Activated T-helper 1 cell treated with anti-CD3 and anti-CD28 coated beads, Interleukin-12 subunit alpha, Interleukin-12 subunit beta, Interleukin-2, Interleukin-4 antibody, amounts not matched to agents 30 ng/mL and 10 ng/mL and 1 ng/mL, durations not matched to agents 14 hours and 24 hours and 36 hours (primary cell): ENCODE measurements at regions not wholly inside any gene's neighbourhood (a gene's known extent, or its start where the extent isn't known, plus 50 kb on each side); places are given as distances from the start of the nearest gene placed in this dataset.

ENCODE experiments used
- DNase-seq: peaks from one replicate; pipeline ENCODE4 v3.0.0; 2021; ENCODE audit warnings: low spot score
- H3K27ac Mint-ChIP-seq: one replicate; pipeline ENCODE4 v1.8.0; 2021; ENCODE audit warnings: mild to moderate bottlenecking, mixed read lengths
- H3K27me3 Mint-ChIP-seq: one replicate; pipeline ENCODE4 v1.8.0; 2022; ENCODE audit warnings: mild to moderate bottlenecking, moderate library complexity, mixed read lengths; ENCODE audit not compliant: insufficient read depth
- H3K36me3 Mint-ChIP-seq: one replicate; pipeline ENCODE4 v1.8.0; 2021; ENCODE audit warnings: low read depth, mixed read lengths
- H3K4me1 Mint-ChIP-seq: one replicate; pipeline ENCODE4 v1.8.0; 2021; ENCODE audit warnings: low read depth, mixed read lengths
- H3K4me3 Mint-ChIP-seq: one replicate; pipeline ENCODE4 v1.8.0; 2021; ENCODE audit warnings: mild to moderate bottlenecking, moderate library complexity, mixed read lengths
- H3K9me3 Mint-ChIP-seq: one replicate; pipeline ENCODE4 v1.8.0; 2021; ENCODE audit warnings: mixed read lengths
- intact Hi-C: fragments of 100-400 bp; cut with micrococcal nuclease; formaldehyde crosslinking; loops from one replicate; pipeline ENCODE4 v1.15.1; 2024

- Mint-ChIP-seq H3K27ac (no peak overlapping the region), H3K4me1 (no peaks in the 10 kb centered on the region), H3K4me3 (no peak overlapping the region), H3K9me3 (no peaks in the 10 kb centered on the region), H3K27me3 (peaks cover 11% of the 10 kb centered on the region), H3K36me3 (no peaks in the 10 kb centered on the region)
- no peak for DNase-seq
- intact Hi-C loops: no loop called here
Observed at GRCh38 chr2:44109166-44109565, 59.5 kb upstream of the PPM1B start.

GRCh38 chr2:44110444-44110843, 58.2 kb upstream of the PPM1B start:
- no peak overlapping the region for H3K4me3 Mint-ChIP-seq
- DNase-seq: no peak
- no peaks in the 10 kb centered on the region for H3K9me3 Mint-ChIP-seq
- intact Hi-C loops: no loop called here
- no peak overlapping the region for H3K27ac Mint-ChIP-seq
- peaks cover 11% of the 10 kb centered on the region for H3K27me3 Mint-ChIP-seq
- no peaks in the 10 kb centered on the region for H3K4me1 Mint-ChIP-seq
- H3K36me3 Mint-ChIP-seq: no peaks in the 10 kb centered on the region

GRCh38 chr2:44112096-44112495, 56.6 kb upstream of the PPM1B start:
- H3K36me3 Mint-ChIP-seq: no peaks in the 10 kb centered on the region
- DNase-seq: no peak
- H3K4me3 Mint-ChIP-seq: no peak overlapping the region
- H3K27ac Mint-ChIP-seq: no peak overlapping the region
- H3K4me1 Mint-ChIP-seq: no peaks in the 10 kb centered on the region
- peaks cover 10% of the 10 kb centered on the region for H3K27me3 Mint-ChIP-seq
- intact Hi-C loops: no loop called here
- no peaks in the 10 kb centered on the region for H3K9me3 Mint-ChIP-seq

- H3K27me3 Mint-ChIP-seq: peaks cover 3% of the 10 kb centered on the region
- H3K9me3 Mint-ChIP-seq: no peaks in the 10 kb centered on the region
- H3K4me3 Mint-ChIP-seq: no peak overlapping the region
- no peaks in the 10 kb centered on the region for H3K36me3 Mint-ChIP-seq
- no peak for DNase-seq
- H3K27ac Mint-ChIP-seq: no peak overlapping the region
- intact Hi-C loops: no loop called here
- peaks cover 6% of the 10 kb centered on the region for H3K4me1 Mint-ChIP-seq
Observed at GRCh38 chr2:44116319-44116718, 52.4 kb upstream of the PPM1B start.

- Mint-ChIP-seq H3K4me3 (no peak overlapping the region), H3K9me3 (no peaks in the 10 kb centered on the region), H3K27me3 (peaks cover 2% of the 10 kb centered on the region), H3K27ac (no peak overlapping the region), H3K4me1 (peaks cover 6% of the 10 kb centered on the region), H3K36me3 (no peaks in the 10 kb centered on the region)
- intact Hi-C loops: no loop called here
- DNase-seq: no peak
Observed at GRCh38 chr2:44118257-44118656, 50.4 kb upstream of the PPM1B start.
